ENCODE measurements at regions not wholly inside any gene's neighbourhood (a gene's known extent, or its start where the extent isn't known, plus 50 kb on each side); places are given as distances from the start of the nearest gene placed in this dataset.

GRCh38 chr1:110262296-110262695, 52.2 kb downstream of the KCNC4 start:
- TF ChIP-seq CTCF (IDR thresholded peaks at IDR 0.05; ENCODE audit: low read length) (no peak), EZH2 (IDR thresholded peaks at IDR 0.05; ENCODE audit: borderline replicate concordance, low read length) (no peak)

All from OCI-LY1 (cell line).